Caco-2 (cell line): ENCODE measurements at regions not wholly inside any gene's neighbourhood (a gene's known extent, or its start where the extent isn't known, plus 50 kb on each side); places are given as distances from the start of the nearest gene placed in this dataset.

Source experiments
- BruUV-seq: library from RNA; stranded (reverse); fragments of 400-500 nt; replicated peaks from 2 replicates; lab custom pipeline; 2021; lab: Mats Ljungman, UMichigan
- CTCF ChIA-PET: fragments of 300-600 bp; sonication (Branson Sonifier 250); formaldehyde crosslinking; loops from one replicate; lab custom pipeline; 2022; ENCODE audit warnings: antibody characterized with exemption; lab: Charles Lee
- POLR2A ChIA-PET: fragments of 300-600 bp; sonication (Branson Sonifier 250); formaldehyde crosslinking; loops from one replicate; lab custom pipeline; 2022; ENCODE audit warnings: antibody characterized with exemption; lab: Charles Lee
- DNase-seq, 2 experiments: peaks; one replicate each; pipeline versions ENCODE4 v3.0.0 to v3.0.0-alpha.2; 2020 to 2022
- H3K27me3 ChIP-seq: replicated peaks from 2 replicates; pipeline ENCODE4 v1.6.0; 2011; ENCODE audit warnings: low read length; ENCODE audit not compliant: control insufficient read depth, insufficient read depth
- H3K36me3 ChIP-seq: 2 replicates; pipeline ENCODE4 v1.5.1; 2011; ENCODE audit warnings: low read length; ENCODE audit not compliant: control insufficient read depth, insufficient read depth
- H3K4me1 ChIP-seq: fragments of 250-450 bp; sonication (Bioruptor Pico); 2 replicates; pipeline ENCODE4 v1.5.1; 2020; ENCODE audit warnings: mild to moderate bottlenecking
- H3K4me3 ChIP-seq: 2 replicates; pipeline ENCODE4 v1.5.1; 2011; ENCODE audit warnings: low read depth, mild to moderate bottlenecking, control low read depth, low read length
- H3K9me3 ChIP-seq: fragments of 250-450 bp; sonication (Bioruptor Pico); 2 replicates; pipeline ENCODE4 v1.5.1; 2020; ENCODE audit warnings: mild to moderate bottlenecking, moderate library complexity
- H3K27ac Mint-ChIP-seq: one replicate; pipeline ENCODE4 v1.8.0; 2022; ENCODE audit warnings: mixed read lengths; ENCODE audit not compliant: unreplicated experiment
- H3K27me3 Mint-ChIP-seq: one replicate; pipeline ENCODE4 v1.8.0; 2022; ENCODE audit warnings: mixed read lengths; ENCODE audit not compliant: insufficient read depth, unreplicated experiment
- H3K36me3 Mint-ChIP-seq: one replicate; pipeline ENCODE4 v1.8.0; 2022; ENCODE audit warnings: mild to moderate bottlenecking, mixed read lengths; ENCODE audit not compliant: insufficient read depth, unreplicated experiment
- H3K4me1 Mint-ChIP-seq: one replicate; pipeline ENCODE4 v1.8.0; 2022; ENCODE audit warnings: low read depth, mixed read lengths; ENCODE audit not compliant: unreplicated experiment
- H3K4me3 Mint-ChIP-seq: one replicate; pipeline ENCODE4 v1.8.0; 2022; ENCODE audit warnings: mild to moderate bottlenecking, moderate library complexity, mixed read lengths; ENCODE audit not compliant: unreplicated experiment
- H3K9me3 Mint-ChIP-seq: one replicate; pipeline ENCODE4 v1.8.0; 2022; ENCODE audit warnings: mixed read lengths; ENCODE audit not compliant: unreplicated experiment
- intact Hi-C: fragments of 100-400 bp; cut with micrococcal nuclease; formaldehyde crosslinking; loops from one replicate; pipeline ENCODE4 v1.10.0; 2022; ENCODE audit not compliant: unreplicated experiment
- TF ChIP-seq, protein P1 (sequence below), 2 experiments: fragments of 200-600 bp in 1 of 2; IDR thresholded peaks; 1 replicate in 1 of 2; 2 replicates in 1 of 2; pipeline versions ENCODE4 v1.5.1 to v1.8.0; 2011 to 2022; ENCODE audit warnings: antibody characterized with exemption in 1 of 2, control low read depth in 1 of 2, inconsistent platforms in 1 of 2, low read depth in 1 of 2, low read length in 1 of 2, mild to moderate bottlenecking in 1 of 2, moderate library complexity in 1 of 2; ENCODE audit not compliant: insufficient read depth in 1 of 2, severe bottlenecking in 1 of 2, unreplicated experiment in 1 of 2

DNA sequence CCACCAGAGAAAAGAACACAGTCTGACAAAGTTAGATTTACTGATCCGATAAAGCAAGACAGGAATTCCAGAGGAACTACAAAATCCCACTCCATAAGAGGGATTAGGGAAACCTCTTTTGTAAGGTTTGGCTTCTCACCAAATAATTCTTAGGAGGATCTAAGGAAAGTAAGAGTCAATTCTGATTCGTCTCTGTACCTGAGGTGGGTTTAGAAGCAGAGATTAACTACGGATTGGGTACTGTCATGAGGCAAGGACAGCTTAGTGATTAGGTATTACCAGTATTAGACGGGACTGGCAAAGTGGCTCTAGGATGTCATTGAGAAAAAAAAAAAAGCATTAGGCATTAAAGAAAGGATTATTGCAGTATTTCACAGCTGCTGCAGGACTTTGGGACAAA, 371.7 kb upstream of the BRINP3 start:
- CTCF ChIA-PET: no interaction called here
- intact Hi-C loops: no loop called here
- Histone ChIP-seq H3K36me3 (no peaks in the 10 kb centered on the region), H3K4me1 (0 out of 2 replicates have a peak, but pooled peaks cover 8% of the 10 kb centered on the region), H3K4me3 (no peak overlapping the region), H3K27me3 (no peaks in the 10 kb centered on the region), H3K9me3 (no peaks in the 10 kb centered on the region)
- TF ChIP-seq, protein P1, sequence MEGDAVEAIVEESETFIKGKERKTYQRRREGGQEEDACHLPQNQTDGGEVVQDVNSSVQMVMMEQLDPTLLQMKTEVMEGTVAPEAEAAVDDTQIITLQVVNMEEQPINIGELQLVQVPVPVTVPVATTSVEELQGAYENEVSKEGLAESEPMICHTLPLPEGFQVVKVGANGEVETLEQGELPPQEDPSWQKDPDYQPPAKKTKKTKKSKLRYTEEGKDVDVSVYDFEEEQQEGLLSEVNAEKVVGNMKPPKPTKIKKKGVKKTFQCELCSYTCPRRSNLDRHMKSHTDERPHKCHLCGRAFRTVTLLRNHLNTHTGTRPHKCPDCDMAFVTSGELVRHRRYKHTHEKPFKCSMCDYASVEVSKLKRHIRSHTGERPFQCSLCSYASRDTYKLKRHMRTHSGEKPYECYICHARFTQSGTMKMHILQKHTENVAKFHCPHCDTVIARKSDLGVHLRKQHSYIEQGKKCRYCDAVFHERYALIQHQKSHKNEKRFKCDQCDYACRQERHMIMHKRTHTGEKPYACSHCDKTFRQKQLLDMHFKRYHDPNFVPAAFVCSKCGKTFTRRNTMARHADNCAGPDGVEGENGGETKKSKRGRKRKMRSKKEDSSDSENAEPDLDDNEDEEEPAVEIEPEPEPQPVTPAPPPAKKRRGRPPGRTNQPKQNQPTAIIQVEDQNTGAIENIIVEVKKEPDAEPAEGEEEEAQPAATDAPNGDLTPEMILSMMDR (IDR thresholded peaks at IDR 0.05; ENCODE audit: insufficient read depth in 1 of 2, low read depth in 1 of 2, low read length in 1 of 2, severe bottlenecking in 1 of 2, unreplicated experiment in 1 of 2): no peak
- POLR2A ChIA-PET: no interaction called here
- no peak overlapping the region for H3K4me3 Mint-ChIP-seq
- H3K9me3 Mint-ChIP-seq: no peaks in the 10 kb centered on the region
- H3K27me3 Mint-ChIP-seq: no peaks in the 10 kb centered on the region
- no TSS peak for BruUV-seq
- H3K4me1 Mint-ChIP-seq: peaks cover 9% of the 10 kb centered on the region
- no peak overlapping the region for H3K27ac Mint-ChIP-seq
- no peak for DNase-seq
- no peaks in the 10 kb centered on the region for H3K36me3 Mint-ChIP-seq

DNA sequence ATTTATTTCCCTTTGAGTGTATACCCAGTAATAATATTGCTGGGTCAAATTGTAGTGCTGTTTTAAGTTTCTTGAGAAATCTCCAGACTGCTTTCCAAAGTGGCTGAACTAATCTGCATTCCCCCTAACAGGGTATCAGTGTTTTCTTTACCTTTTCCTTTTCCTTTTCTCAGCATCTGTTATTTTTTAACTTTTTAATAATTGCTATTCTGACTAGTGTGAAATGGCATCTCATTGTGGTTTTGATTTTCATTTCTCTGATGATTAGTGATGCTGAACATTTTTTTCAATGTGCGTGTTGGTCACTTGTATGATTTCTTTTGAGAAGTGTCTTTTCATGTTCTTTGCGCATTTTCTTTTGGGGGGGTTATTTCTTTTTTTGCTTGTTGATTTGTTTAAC, 374.9 kb upstream of the BRINP3 start:
- Mint-ChIP-seq H3K27me3 (no peaks in the 10 kb centered on the region), H3K9me3 (no peaks in the 10 kb centered on the region), H3K27ac (no peak overlapping the region), H3K36me3 (no peaks in the 10 kb centered on the region), H3K4me1 (peaks cover 9% of the 10 kb centered on the region), H3K4me3 (no peak overlapping the region)
- H3K4me3 ChIP-seq: no peak overlapping the region
- BruUV-seq: no TSS peak
- H3K36me3 ChIP-seq: no peaks in the 10 kb centered on the region
- CTCF ChIA-PET: no interaction called here
- POLR2A ChIA-PET: no interaction called here
- intact Hi-C loops: no loop called here
- TF ChIP-seq, protein P1 (IDR thresholded peaks at IDR 0.05; ENCODE audit: insufficient read depth in 1 of 2, low read depth in 1 of 2, low read length in 1 of 2, severe bottlenecking in 1 of 2, unreplicated experiment in 1 of 2): no peak
- no peak for DNase-seq
- 0 out of 2 replicates have a peak, but pooled peaks cover 8% of the 10 kb centered on the region for H3K4me1 ChIP-seq
- H3K9me3 ChIP-seq: no peaks in the 10 kb centered on the region
- H3K27me3 ChIP-seq: no peaks in the 10 kb centered on the region

DNA sequence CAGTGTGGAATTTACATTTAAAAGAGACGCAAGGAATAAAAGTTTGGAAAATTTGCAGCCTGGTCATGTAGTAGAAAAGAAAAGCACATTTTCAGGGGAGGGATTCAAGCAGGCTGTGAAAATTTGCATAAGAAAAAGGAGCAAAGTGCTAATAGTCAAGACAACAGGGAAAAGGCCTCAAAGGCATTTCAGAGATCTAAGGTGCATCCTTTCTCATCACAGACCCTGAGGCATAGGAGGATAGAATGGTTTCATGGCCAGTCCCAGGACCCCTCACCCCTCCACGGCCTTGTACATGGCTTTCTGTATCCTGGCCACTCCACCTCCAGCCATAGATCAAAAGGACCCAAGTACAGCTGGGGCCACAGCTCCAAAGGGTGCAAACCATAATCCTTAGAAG, 380.5 kb upstream of the BRINP3 start:
- Mint-ChIP-seq H3K4me1 (no peaks in the 10 kb centered on the region), H3K9me3 (no peaks in the 10 kb centered on the region), H3K36me3 (no peaks in the 10 kb centered on the region), H3K4me3 (no peak overlapping the region), H3K27ac (no peak overlapping the region), H3K27me3 (no peaks in the 10 kb centered on the region)
- H3K4me3 ChIP-seq: no peak overlapping the region
- TF ChIP-seq, protein P1 (IDR thresholded peaks at IDR 0.05; ENCODE audit: insufficient read depth in 1 of 2, low read depth in 1 of 2, low read length in 1 of 2, severe bottlenecking in 1 of 2, unreplicated experiment in 1 of 2): no peak
- CTCF ChIA-PET: no interaction called here
- no TSS peak for BruUV-seq
- no peak for DNase-seq
- H3K27me3 ChIP-seq: no peaks in the 10 kb centered on the region
- POLR2A ChIA-PET: no interaction called here
- intact Hi-C loops: no loop called here
- H3K4me1 ChIP-seq: no peaks in the 10 kb centered on the region
- no peaks in the 10 kb centered on the region for H3K36me3 ChIP-seq
- no peaks in the 10 kb centered on the region for H3K9me3 ChIP-seq
